GM12874 (cell line): ENCODE measurements at regions not wholly inside any gene's neighbourhood (a gene's known extent, or its start where the extent isn't known, plus 50 kb on each side); places are given as distances from the start of the nearest gene placed in this dataset.
A peak's percentile ranks its signal among the peaks of the same experiment; 100 is the strongest.

Experiments
- CTCF ChIP-seq: IDR thresholded peaks from 2 replicates; pipeline ENCODE4 v1.5.1; 2011; ENCODE audit warnings: low read depth, mild to moderate bottlenecking, control low read depth, low read length, moderate library complexity; ENCODE audit not compliant: insufficient read depth

DNA sequence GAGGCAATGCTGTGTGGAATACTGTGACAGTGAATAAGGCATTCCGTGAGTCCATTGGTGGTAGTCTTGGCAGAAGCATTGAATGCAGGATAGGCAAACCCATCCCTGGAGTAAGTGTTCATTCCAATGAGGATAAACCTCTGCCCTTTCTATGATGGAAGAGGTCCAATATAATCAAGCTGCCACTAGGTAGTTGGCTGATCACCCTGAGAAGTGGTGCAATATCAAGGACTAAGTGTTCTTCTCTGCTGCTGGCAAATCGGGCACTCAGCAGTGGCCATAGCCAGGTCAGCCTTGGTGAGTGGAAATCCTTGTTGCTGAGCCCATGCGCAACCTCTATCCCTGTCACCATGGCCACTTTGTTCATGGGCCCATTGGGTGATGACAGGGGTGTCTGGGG, 70.1 kb downstream of the FBXO4 start:
- TF ChIP-seq CTCF, result no peak

DNA sequence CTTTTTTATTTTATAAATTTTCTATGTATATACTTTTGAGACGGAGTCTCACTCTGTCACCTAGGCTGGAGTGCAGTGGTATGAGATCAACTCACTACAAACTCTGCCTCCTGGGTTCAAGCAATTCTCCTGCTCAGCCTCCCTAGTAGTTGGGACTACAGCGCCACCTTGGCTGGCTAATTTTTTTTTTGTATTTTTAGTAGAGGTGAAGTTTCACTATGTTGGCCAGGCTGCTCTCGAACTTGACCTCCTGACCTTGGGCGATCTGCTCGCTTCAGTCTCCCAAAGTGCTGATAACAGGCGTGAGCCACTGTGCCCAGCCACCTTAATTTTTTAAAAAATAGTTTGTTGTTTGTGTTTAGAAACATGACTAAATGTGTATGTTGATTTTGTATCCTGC, 76.6 kb downstream of the FBXO4 start:
- no peak for TF ChIP-seq CTCF

DNA sequence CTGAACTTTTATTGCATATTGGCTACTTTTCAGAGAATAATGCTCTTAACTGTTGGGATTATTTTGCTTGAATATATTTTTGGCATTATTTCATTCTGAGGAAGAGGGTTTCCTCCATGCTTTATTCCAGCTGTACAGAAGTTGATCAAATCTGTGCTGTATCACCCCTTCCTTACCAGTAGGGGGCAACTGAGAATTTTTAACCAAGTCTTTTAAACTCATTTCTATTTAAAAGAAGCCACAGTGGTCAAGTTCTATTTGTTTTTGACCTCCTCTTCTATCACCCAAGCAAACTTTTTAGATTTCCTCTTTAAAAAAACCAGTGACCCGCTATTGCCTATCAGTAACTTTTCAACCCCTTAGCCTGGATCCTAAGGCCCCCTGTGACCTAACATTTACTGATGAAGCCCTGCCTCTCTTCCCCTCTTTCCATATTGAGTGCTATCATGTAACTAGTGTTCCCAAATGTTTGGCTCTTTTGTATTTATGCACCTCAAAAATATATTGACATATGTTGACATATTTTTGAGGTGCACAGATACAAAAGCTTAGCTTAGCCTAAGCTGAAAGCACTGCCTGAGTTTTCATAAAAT, 80.6 kb downstream of the FBXO4 start:
- peak; percentile 66 for TF ChIP-seq CTCF

DNA sequence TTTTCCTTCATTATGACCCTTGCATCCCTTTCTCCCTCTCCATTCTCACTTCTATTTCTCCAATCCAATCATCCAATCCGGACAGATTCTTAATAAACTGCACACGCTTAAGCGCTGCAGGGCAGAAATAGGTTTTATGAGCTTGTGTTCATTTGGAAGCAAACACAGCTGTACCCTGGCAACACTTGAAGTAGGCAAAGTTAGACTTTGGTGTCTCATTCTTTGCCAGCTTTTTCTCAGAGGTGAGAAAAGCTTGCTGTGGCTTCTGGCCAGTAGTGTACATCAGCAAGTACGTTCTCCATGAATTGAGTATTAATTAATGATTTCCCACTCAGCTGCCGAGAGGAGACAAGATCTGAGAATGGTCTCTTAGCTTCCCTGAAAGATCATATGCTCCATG, 88.5 kb downstream of the FBXO4 start:
- no peak for TF ChIP-seq CTCF

DNA sequence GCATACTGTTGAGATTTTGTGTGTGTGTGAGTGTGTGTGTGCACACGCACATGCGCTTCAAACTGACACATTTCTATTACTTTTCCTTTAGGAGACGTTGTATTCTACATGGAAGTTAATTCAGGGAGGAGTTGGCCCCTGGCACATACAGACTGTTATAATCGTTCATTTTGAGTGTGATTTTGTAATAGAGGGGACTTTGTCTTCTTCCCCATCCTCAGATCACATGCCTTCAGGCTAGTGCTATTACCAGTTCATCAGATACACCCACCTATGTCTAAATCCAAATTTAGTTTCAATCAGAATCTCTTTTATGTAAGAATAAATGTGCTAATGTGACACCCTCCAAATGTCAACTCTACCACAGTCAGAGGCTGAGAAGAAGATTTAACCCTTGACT, 90.2 kb downstream of the FBXO4 start:
- no peak for TF ChIP-seq CTCF

DNA sequence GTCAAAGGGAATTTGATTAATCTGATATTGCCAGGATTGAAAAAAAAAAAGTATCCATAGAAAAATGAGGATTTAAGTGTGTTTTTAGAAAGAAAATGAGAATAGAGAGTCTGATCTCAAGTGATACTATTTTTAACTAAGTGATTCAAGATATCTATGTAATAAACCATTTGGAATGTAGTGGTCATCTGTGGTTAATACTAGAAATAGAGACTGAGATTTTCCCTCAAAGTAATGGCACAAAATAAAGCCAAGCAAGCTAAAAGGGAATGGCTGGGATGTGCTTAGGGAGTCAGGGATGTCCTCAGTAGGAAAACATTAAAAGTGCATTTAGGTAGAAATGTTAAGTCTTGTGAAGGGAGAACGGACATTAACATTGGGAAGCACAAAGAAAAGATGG, 90.6 kb downstream of the FBXO4 start:
- no peak for TF ChIP-seq CTCF

DNA sequence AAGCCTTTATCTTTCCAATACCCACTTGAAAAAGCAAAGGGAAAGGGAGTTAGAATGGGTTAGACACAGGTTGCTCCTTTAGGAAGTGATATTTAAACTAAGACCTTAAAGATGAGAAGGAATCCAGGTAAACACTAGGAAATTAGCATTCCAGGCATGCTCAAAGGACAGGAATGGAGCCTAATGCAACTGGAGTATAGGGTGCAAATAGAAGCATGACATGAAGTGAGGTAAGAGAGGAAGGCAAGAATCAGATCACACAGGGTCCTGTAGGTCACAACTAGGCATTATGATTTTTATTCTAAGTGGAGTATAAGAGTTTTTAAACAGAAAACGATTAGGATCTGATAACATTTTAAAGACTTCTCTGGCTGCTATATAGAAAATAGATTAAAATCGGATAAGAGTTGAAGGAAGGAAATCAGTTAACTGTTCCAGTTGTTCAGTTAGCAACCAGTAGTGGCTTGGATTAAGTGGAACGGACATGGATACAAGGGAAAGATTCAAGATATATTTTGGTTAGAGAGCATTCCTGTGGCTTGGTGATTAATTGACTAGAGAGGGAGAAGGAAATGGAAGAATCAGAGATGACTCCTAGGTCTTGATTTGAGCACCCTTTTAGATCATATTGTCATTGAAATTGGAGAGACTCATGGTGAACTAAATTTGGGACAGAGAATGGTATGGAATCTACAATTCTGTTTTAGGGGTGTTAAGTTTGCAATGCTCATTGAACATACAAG, 95.9 kb downstream of the FBXO4 start:
- no peak for TF ChIP-seq CTCF
